Caco-2 (cell line): ENCODE measurements at regions not wholly inside any gene's neighbourhood (a gene's known extent, or its start where the extent isn't known, plus 50 kb on each side); places are given as distances from the start of the nearest gene placed in this dataset.

Experiments
- BruUV-seq: library from RNA; stranded (reverse); fragments of 400-500 nt; replicated peaks from 2 replicates; lab custom pipeline; 2021; lab: Mats Ljungman, UMichigan
- CTCF ChIA-PET: fragments of 300-600 bp; sonication (Branson Sonifier 250); formaldehyde crosslinking; loops from one replicate; lab custom pipeline; 2022; ENCODE audit warnings: antibody characterized with exemption; lab: Charles Lee
- POLR2A ChIA-PET: fragments of 300-600 bp; sonication (Branson Sonifier 250); formaldehyde crosslinking; loops from one replicate; lab custom pipeline; 2022; ENCODE audit warnings: antibody characterized with exemption; lab: Charles Lee
- DNase-seq, 2 experiments: peaks; one replicate each; pipeline versions ENCODE4 v3.0.0 to v3.0.0-alpha.2; 2020 to 2022
- H3K27me3 ChIP-seq: replicated peaks from 2 replicates; pipeline ENCODE4 v1.6.0; 2011; ENCODE audit warnings: low read length; ENCODE audit not compliant: control insufficient read depth, insufficient read depth
- H3K36me3 ChIP-seq: 2 replicates; pipeline ENCODE4 v1.5.1; 2011; ENCODE audit warnings: low read length; ENCODE audit not compliant: control insufficient read depth, insufficient read depth
- H3K4me1 ChIP-seq: fragments of 250-450 bp; sonication (Bioruptor Pico); 2 replicates; pipeline ENCODE4 v1.5.1; 2020; ENCODE audit warnings: mild to moderate bottlenecking
- H3K4me3 ChIP-seq: 2 replicates; pipeline ENCODE4 v1.5.1; 2011; ENCODE audit warnings: low read depth, mild to moderate bottlenecking, control low read depth, low read length
- H3K9me3 ChIP-seq: fragments of 250-450 bp; sonication (Bioruptor Pico); 2 replicates; pipeline ENCODE4 v1.5.1; 2020; ENCODE audit warnings: mild to moderate bottlenecking, moderate library complexity
- H3K27ac Mint-ChIP-seq: one replicate; pipeline ENCODE4 v1.8.0; 2022; ENCODE audit warnings: mixed read lengths; ENCODE audit not compliant: unreplicated experiment
- H3K27me3 Mint-ChIP-seq: one replicate; pipeline ENCODE4 v1.8.0; 2022; ENCODE audit warnings: mixed read lengths; ENCODE audit not compliant: insufficient read depth, unreplicated experiment
- H3K36me3 Mint-ChIP-seq: one replicate; pipeline ENCODE4 v1.8.0; 2022; ENCODE audit warnings: mild to moderate bottlenecking, mixed read lengths; ENCODE audit not compliant: insufficient read depth, unreplicated experiment
- H3K4me1 Mint-ChIP-seq: one replicate; pipeline ENCODE4 v1.8.0; 2022; ENCODE audit warnings: low read depth, mixed read lengths; ENCODE audit not compliant: unreplicated experiment
- H3K4me3 Mint-ChIP-seq: one replicate; pipeline ENCODE4 v1.8.0; 2022; ENCODE audit warnings: mild to moderate bottlenecking, moderate library complexity, mixed read lengths; ENCODE audit not compliant: unreplicated experiment
- H3K9me3 Mint-ChIP-seq: one replicate; pipeline ENCODE4 v1.8.0; 2022; ENCODE audit warnings: mixed read lengths; ENCODE audit not compliant: unreplicated experiment
- CTCF ChIP-seq, 2 experiments: fragments of 200-600 bp in 1 of 2; IDR thresholded peaks; 1 replicate in 1 of 2; 2 replicates in 1 of 2; pipeline versions ENCODE4 v1.5.1 to v1.8.0; 2011 to 2022; ENCODE audit warnings: antibody characterized with exemption in 1 of 2, control low read depth in 1 of 2, inconsistent platforms in 1 of 2, low read depth in 1 of 2, low read length in 1 of 2, mild to moderate bottlenecking in 1 of 2, moderate library complexity in 1 of 2; ENCODE audit not compliant: insufficient read depth in 1 of 2, severe bottlenecking in 1 of 2, unreplicated experiment in 1 of 2
- intact Hi-C: fragments of 100-400 bp; cut with micrococcal nuclease; formaldehyde crosslinking; loops from one replicate; pipeline ENCODE4 v1.10.0; 2022; ENCODE audit not compliant: unreplicated experiment

DNA sequence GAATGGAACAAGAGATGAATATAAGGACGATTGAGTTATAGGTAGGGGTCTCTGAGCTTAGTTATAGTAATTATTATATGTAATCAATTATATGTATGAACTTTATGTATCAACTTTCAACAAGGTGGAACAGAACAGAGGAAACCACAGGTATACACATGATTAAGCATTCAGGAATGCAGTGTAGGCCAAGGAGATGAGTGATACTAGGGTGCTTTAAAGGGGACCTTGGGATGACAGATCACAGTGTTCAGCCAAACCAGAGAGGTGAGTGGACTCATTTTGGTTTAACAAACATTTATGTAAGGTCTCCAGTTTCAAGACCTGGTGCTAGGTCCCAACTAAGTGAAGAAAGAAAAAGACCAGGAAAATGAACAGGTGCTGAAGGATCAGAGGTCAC lies 895.5 kb downstream of the ROBO2 start:
- no peaks in the 10 kb centered on the region for H3K9me3 Mint-ChIP-seq
- CTCF ChIA-PET, result no interaction called here
- no peak overlapping the region for H3K4me3 Mint-ChIP-seq
- H3K27ac Mint-ChIP-seq, result no peak overlapping the region
- Histone ChIP-seq H3K4me1 (no peaks in the 10 kb centered on the region), H3K9me3 (no peaks in the 10 kb centered on the region), H3K36me3 (no peaks in the 10 kb centered on the region), H3K27me3 (no peaks in the 10 kb centered on the region), H3K4me3 (no peak overlapping the region)
- no peak for DNase-seq
- no peak for TF ChIP-seq CTCF (IDR thresholded peaks at IDR 0.05; ENCODE audit: insufficient read depth in 1 of 2, low read depth in 1 of 2, low read length in 1 of 2, severe bottlenecking in 1 of 2, unreplicated experiment in 1 of 2)
- no peaks in the 10 kb centered on the region for H3K27me3 Mint-ChIP-seq
- no TSS peak for BruUV-seq
- POLR2A ChIA-PET, result no interaction called here
- H3K4me1 Mint-ChIP-seq, result no peaks in the 10 kb centered on the region
- intact Hi-C loops, result no loop called here
- H3K36me3 Mint-ChIP-seq, result no peaks in the 10 kb centered on the region

- H3K36me3 ChIP-seq, result no peaks in the 10 kb centered on the region
- H3K4me3 ChIP-seq, result no peak overlapping the region
- TF ChIP-seq CTCF (IDR thresholded peaks at IDR 0.05; ENCODE audit: insufficient read depth in 1 of 2, low read depth in 1 of 2, low read length in 1 of 2, severe bottlenecking in 1 of 2, unreplicated experiment in 1 of 2), result no peak
- Mint-ChIP-seq H3K9me3 (no peaks in the 10 kb centered on the region), H3K27ac (no peak overlapping the region), H3K4me1 (no peaks in the 10 kb centered on the region), H3K27me3 (peaks cover 2% of the 10 kb centered on the region), H3K4me3 (no peak overlapping the region), H3K36me3 (no peaks in the 10 kb centered on the region)
- CTCF ChIA-PET, result no interaction called here
- H3K9me3 ChIP-seq, result no peaks in the 10 kb centered on the region
- intact Hi-C loops, result no loop called here
- no TSS peak for BruUV-seq
- no peaks in the 10 kb centered on the region for H3K4me1 ChIP-seq
- H3K27me3 ChIP-seq, result no peaks in the 10 kb centered on the region
- DNase-seq, result no peak
- POLR2A ChIA-PET, result no interaction called here
Observed at GRCh38 chr3:77939726-77940125, 899.8 kb downstream of the ROBO2 start.

DNA sequence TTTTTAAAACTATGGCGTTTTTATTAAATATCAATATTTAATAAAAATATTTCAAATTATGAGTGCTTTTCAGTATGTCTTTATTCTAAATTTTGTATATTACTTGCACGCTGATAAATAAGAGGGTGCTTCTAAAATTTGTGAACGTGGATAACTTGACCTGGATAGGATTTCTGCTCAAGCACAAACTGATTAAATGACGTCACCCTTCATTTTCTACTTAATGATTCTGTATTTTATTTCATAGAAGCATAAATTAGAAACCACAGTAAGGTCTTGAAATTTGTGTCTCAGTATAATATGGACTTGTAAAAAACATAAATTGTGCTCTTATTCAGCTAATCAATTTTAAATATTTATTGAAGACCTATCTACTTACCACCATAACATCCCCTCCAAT lies 903.7 kb downstream of the ROBO2 start:
- no peak overlapping the region for H3K4me3 Mint-ChIP-seq
- no peaks in the 10 kb centered on the region for H3K4me1 Mint-ChIP-seq
- no peak for TF ChIP-seq CTCF (IDR thresholded peaks at IDR 0.05; ENCODE audit: insufficient read depth in 1 of 2, low read depth in 1 of 2, low read length in 1 of 2, severe bottlenecking in 1 of 2, unreplicated experiment in 1 of 2)
- intact Hi-C loops, result no loop called here
- no peaks in the 10 kb centered on the region for H3K9me3 ChIP-seq
- CTCF ChIA-PET, result no interaction called here
- no peaks in the 10 kb centered on the region for H3K36me3 ChIP-seq
- H3K27me3 Mint-ChIP-seq, result peaks cover 2% of the 10 kb centered on the region
- H3K4me1 ChIP-seq, result no peaks in the 10 kb centered on the region
- no peaks in the 10 kb centered on the region for H3K36me3 Mint-ChIP-seq
- no peak for DNase-seq
- POLR2A ChIA-PET, result no interaction called here
- H3K27me3 ChIP-seq, result no peaks in the 10 kb centered on the region
- no peak overlapping the region for H3K27ac Mint-ChIP-seq
- no peak overlapping the region for H3K4me3 ChIP-seq
- no TSS peak for BruUV-seq
- H3K9me3 Mint-ChIP-seq, result no peaks in the 10 kb centered on the region
